Fibroblast of villous mesenchyme (primary cell): ENCODE measurements at regions not wholly inside any gene's neighbourhood (a gene's known extent, or its start where the extent isn't known, plus 50 kb on each side); places are given as distances from the start of the nearest gene placed in this dataset.

ENCODE experiments used
- DNase-seq: peaks from one replicate; pipeline ENCODE4 v3.0.0-alpha.2; 2010; ENCODE audit warnings: low read depth
- H3K4me3 ChIP-seq: 2 replicates; pipeline ENCODE4 v1.5.1; 2011; ENCODE audit warnings: low read depth, mild to moderate bottlenecking, low read length
- CTCF ChIP-seq: IDR thresholded peaks from 2 replicates; pipeline ENCODE4 v1.5.1; 2012; ENCODE audit warnings: low read depth, mild to moderate bottlenecking, low read length; ENCODE audit not compliant: insufficient read depth

GRCh38 chr12:18146363-18146762, 56.4 kb upstream of the RERGL start:
- no peak for TF ChIP-seq CTCF
- DNase-seq = peak; percentile 14
- H3K4me3 ChIP-seq = no peak overlapping the region

GRCh38 chr12:18145924-18146323, 55.9 kb upstream of the RERGL start:
- TF ChIP-seq CTCF = no peak
- DNase-seq = peak; percentile 34
- no peak overlapping the region for H3K4me3 ChIP-seq

- no peak for DNase-seq
- TF ChIP-seq CTCF = no peak
- H3K4me3 ChIP-seq = no peak overlapping the region
Measured at GRCh38 chr12:18141048-18141982, 51.3 kb upstream of the RERGL start.

- TF ChIP-seq CTCF = peak; percentile 38
- peak; percentile 51 for DNase-seq
Measured at GRCh38 chr12:18139989-18140596, 50.1 kb upstream of the RERGL start.

More at GRCh38 chr12:18139989-18140596, 50.1 kb upstream of the RERGL start:
- no peak overlapping the region for H3K4me3 ChIP-seq
